Retinal pigment epithelial cell (primary cell): ENCODE measurements at regions not wholly inside any gene's neighbourhood (a gene's known extent, or its start where the extent isn't known, plus 50 kb on each side); places are given as distances from the start of the nearest gene placed in this dataset.
"Not testable (repeated sequence)": the region's sequence is repeated elsewhere in the genome, so short reads cannot be mapped to it uniquely, and the experiment has no call there.

ENCODE experiments used
- DNase-seq: peaks from one replicate; pipeline ENCODE4 v3.0.0-alpha.2; 2010; ENCODE audit warnings: low read depth
- H3K4me3 ChIP-seq: 2 replicates; pipeline ENCODE4 v1.5.1; 2011; ENCODE audit warnings: mild to moderate bottlenecking, low read length, control low read depth, moderate library complexity
- TF ChIP-seq, protein P1 (sequence below): conservative IDR thresholded peaks from 2 replicates; pipeline ENCODE4 v1.5.1; 2011; ENCODE audit warnings: low read depth, low read length, control low read depth, inconsistent platforms

DNA sequence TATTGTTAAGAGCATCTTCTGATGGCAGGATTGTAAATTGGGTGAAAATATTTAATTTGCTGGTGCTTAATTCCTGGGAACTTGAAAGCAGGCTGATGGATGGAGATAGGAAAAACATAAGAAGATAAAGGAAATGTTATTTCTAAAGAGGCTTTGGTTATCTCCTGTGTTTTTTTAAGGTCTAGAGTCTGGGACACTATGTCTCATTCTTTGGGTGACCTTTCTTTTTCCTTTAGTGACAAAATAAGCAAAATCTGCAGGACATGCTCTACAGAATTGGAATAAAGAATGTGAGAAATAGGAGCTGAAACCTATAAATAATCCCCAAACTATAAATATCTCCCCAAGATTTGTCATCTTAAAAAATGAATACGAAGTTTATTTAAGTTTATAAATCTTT lies 241.7 kb downstream of the DSC3 start:
- DNase-seq: no peak
- TF ChIP-seq, protein P1, sequence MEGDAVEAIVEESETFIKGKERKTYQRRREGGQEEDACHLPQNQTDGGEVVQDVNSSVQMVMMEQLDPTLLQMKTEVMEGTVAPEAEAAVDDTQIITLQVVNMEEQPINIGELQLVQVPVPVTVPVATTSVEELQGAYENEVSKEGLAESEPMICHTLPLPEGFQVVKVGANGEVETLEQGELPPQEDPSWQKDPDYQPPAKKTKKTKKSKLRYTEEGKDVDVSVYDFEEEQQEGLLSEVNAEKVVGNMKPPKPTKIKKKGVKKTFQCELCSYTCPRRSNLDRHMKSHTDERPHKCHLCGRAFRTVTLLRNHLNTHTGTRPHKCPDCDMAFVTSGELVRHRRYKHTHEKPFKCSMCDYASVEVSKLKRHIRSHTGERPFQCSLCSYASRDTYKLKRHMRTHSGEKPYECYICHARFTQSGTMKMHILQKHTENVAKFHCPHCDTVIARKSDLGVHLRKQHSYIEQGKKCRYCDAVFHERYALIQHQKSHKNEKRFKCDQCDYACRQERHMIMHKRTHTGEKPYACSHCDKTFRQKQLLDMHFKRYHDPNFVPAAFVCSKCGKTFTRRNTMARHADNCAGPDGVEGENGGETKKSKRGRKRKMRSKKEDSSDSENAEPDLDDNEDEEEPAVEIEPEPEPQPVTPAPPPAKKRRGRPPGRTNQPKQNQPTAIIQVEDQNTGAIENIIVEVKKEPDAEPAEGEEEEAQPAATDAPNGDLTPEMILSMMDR: no peak
- no peak overlapping the region for H3K4me3 ChIP-seq

DNA sequence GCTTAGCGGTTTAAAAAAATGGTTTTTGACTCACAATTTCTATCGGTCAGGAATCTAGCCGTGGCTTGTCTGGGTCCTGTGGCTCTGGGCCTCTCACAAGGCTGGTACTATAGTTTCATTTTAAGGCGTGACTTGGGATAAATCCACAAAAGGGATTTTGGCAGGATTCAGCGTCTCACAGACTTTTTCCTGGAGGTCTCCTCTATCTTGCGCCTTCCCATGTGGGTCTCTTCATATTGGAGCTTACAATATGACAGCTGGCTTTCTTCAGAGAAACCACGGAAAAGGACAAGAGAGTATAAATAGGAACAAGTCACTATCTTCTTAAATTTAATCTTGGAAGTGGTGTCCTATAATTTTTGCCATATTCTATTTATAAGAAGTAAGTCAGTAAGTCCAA lies 250.5 kb downstream of the DSC3 start:
- TF ChIP-seq, protein P1: no peak
- DNase-seq: no peak
- H3K4me3 ChIP-seq: no peak overlapping the region

DNA sequence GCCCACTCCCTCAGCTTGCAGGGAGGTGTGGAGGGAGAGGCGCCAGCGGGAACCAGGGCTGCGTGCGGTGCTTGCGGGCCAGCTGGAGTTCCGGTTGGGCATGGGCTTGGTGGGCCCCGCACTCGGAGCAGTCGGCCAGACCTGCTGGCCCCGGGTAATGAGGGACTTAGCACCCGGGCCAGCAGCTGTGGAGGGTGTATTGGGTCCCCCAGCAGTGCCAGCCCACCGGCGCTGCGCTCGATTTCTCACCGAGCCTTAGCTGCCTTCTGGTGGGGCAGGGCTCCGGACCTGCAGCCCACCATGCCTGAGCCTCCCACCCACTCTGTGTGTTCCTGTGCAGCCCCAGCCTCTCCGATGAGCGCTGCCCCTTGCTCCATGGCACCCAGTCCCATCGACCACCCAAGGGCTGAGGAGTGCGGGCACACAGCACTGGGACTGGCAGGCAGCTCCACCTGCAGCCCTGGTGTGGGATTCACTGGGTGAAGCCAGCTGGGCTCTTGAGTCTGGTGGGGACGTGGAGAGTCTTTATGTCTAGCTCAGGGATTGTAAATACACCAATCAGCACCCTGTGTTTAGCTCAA lies 254.0 kb downstream of the DSC3 start:
- not testable (repeated sequence) for DNase-seq, H3K4me3 ChIP-seq

DNA sequence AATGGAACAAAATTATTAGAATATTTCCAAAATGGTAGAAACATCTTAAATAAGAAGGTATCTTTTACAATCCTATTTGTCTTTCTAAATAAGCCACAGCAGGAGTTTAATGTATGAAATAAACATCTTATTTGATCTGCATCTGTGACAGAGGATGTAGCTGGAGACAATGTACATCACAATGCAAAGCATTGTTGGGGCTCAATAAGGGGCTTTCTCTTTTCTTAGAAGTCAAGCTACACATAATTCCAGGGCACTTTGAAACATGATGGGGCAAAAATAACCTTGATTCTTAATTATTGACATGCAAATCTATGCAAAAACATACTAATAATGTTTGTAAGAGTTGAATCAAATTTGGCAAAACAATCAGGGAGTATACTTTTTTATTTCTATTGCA lies 255.1 kb downstream of the DSC3 start:
- DNase-seq: no peak
- H3K4me3 ChIP-seq: no peak overlapping the region
- TF ChIP-seq, protein P1: no peak

DNA sequence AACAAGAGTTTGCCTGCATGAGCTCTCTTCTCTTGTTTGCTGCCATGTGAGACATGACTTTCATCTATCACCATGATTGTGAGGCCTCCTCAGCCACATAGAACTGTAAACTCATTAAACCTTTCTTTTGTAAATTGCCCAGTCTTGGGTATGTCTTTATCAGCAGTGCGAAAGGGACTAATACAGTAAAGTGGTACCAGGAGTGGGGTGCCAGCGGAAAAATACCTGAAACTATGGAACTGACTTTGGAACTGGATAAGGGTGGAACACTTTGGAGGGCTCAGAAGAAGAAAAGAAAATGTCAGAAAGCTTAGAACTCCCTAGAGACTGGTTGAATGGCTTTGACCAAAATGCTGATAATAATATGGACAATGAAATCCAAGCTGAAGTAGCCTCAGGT lies 260.9 kb downstream of the DSC3 start:
- no peak overlapping the region for H3K4me3 ChIP-seq
- DNase-seq: no peak
- TF ChIP-seq, protein P1: no peak

DNA sequence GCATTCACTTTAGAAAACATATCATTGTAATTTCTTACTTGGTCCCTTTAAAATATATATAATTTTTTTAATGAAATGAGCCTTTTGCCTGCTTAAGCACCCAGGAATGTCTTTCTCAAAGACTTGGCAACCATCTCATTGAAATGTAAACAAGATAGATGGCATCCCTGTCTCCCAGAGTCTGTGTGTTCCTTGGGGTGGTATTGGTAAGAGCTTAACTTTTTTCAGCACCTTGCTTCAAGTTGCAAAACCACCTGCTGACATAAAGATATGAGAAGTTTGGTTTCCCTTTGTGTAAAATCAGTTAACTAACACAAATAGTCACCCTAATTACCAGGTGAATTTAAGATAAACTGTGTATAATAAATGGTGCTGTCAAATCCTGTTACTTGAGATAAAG lies 266.9 kb downstream of the DSC3 start:
- DNase-seq: no peak
- no peak overlapping the region for H3K4me3 ChIP-seq
- TF ChIP-seq, protein P1: no peak

DNA sequence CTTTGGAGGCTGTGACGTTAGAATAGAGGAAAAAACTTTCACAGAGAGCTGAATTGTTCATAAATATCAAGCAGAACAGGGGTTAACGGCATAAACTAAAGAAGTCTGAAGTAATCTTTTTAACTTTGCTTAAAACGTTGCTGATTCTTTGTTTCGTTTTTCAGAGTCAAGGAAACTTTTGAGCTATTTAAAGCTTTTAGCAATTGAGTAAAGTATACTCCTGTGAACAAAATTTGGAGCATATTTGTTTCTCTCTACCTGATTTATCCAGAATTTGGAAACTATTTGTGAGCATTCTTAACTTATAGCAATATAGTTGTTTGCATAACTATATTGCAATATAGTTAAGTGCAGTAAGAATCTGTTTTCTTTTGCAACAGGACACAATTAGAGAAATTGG lies 270.4 kb downstream of the DSC3 start:
- not testable (repeated sequence) for H3K4me3 ChIP-seq, DNase-seq

DNA sequence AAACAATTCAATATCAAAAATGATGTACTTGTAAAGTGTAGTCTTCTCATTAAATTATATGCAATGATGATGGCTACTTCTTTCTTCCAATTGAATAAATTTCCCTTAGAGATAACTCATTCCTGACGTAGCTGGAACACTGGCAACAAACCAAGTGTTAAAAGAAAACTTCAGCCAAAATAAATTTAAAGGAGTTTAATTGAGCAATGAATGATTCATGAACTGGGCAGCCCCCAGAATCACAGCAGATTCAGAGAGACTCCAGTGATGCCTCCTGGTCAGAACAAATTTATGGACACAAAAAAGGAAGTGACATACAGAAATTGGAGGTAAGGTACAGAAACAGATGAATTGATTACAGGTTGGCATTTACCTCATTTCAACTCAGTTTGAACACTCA lies 276.5 kb downstream of the DSC3 start:
- TF ChIP-seq, protein P1: no peak
- no peak for DNase-seq
- H3K4me3 ChIP-seq: no peak overlapping the region
